Skeletal muscle tissue (tissue), 3 donors: ENCODE measurements at regions not wholly inside any gene's neighbourhood (a gene's known extent, or its start where the extent isn't known, plus 50 kb on each side); places are given as distances from the start of the nearest gene placed in this dataset.
"Not testable (repeated sequence)": the region's sequence is repeated elsewhere in the genome, so short reads cannot be mapped to it uniquely, and the experiment has no call there.

Source experiments
- H3K27ac ChIP-seq: one replicate; pipeline ENCODE4 v1.7.0; 2013; ENCODE audit warnings: mild to moderate bottlenecking, low read depth, low read length, inconsistent platforms
- H3K27me3 ChIP-seq, 3 donors: one replicate each; pipeline ENCODE4 v1.7.0; 2013; ENCODE audit warnings: low read length in 3 of 3; ENCODE audit not compliant: control insufficient read depth in 3 of 3, insufficient read depth in 3 of 3
- H3K36me3 ChIP-seq, 3 donors: one replicate each; pipeline ENCODE4 v1.7.0; 2013; ENCODE audit warnings: low read length in 3 of 3; ENCODE audit not compliant: control insufficient read depth in 3 of 3, insufficient read depth in 3 of 3
- H3K4me1 ChIP-seq, 3 donors: one replicate each; pipeline ENCODE4 v1.7.0; 2013; ENCODE audit warnings: low read length in 3 of 3, mild to moderate bottlenecking in 3 of 3; ENCODE audit not compliant: control insufficient read depth in 3 of 3, insufficient read depth in 3 of 3
- H3K4me3 ChIP-seq, 3 donors: one replicate each; pipeline ENCODE4 v1.7.0; 2013; ENCODE audit warnings: low read length in 3 of 3
- H3K9ac ChIP-seq, 3 donors: one replicate each; pipeline ENCODE4 v1.7.0; 2013; ENCODE audit warnings: low read length in 3 of 3, mild to moderate bottlenecking in 3 of 3, moderate library complexity in 2 of 3, low read depth in 1 of 3
- H3K9me3 ChIP-seq, 3 donors: one replicate each; pipeline ENCODE4 v1.7.0; 2013; ENCODE audit warnings: low read length in 3 of 3; ENCODE audit not compliant: control insufficient read depth in 3 of 3
- donor health status: Osteomylitis.

- no peak overlapping the region for H3K27ac ChIP-seq
These were observed 127.0 kb upstream of the MROH9 start for GRCh38 chr1:170808216-170808885.

GRCh38 chr1:170811013-170811412, 124.3 kb upstream of the MROH9 start:
- H3K27ac ChIP-seq, H3K27me3 ChIP-seq, H3K9me3 ChIP-seq, H3K36me3 ChIP-seq, H3K4me1 ChIP-seq, H3K9ac ChIP-seq, H3K4me3 ChIP-seq: not testable (repeated sequence)

More at GRCh38 chr1:170808216-170808885, 127.0 kb upstream of the MROH9 start:
- H3K27me3 ChIP-seq, result no peaks in the 10 kb centered on the region
- H3K36me3 ChIP-seq, result no peaks in the 10 kb centered on the region
- H3K4me3 ChIP-seq, result no peak overlapping the region
- H3K9me3 ChIP-seq, result no peaks in the 10 kb centered on the region
- no peaks in the 10 kb centered on the region for H3K4me1 ChIP-seq
- no peak overlapping the region for H3K9ac ChIP-seq

- Histone ChIP-seq H3K4me1 (no peaks in the 10 kb centered on the region), H3K36me3 (no peaks in the 10 kb centered on the region), H3K27ac (no peak overlapping the region)
These were observed 115.6 kb upstream of the MROH9 start for GRCh38 chr1:170819781-170820180.

DNA sequence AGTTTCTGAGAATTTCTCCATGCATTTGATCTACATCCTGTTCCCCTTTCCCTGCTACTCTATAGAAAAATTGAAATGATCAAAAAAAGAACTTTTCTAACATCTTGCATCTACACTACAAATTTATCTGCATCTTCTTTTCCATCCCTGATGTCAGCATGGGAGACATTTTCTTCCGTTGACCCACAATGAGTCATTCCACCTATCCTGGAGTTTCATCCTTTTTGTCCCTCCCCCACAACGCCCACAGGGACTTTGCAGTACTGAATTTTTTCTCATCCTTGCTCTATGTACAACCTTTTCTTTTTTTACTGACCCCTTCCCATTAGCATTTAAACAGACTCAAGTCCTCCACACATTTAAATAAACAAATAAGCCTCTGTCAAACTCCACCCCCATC, 112.2 kb upstream of the MROH9 start:
- Histone ChIP-seq H3K9me3 (no peaks in the 10 kb centered on the region), H3K4me3 (no peak overlapping the region), H3K27ac (no peak overlapping the region), H3K36me3 (no peaks in the 10 kb centered on the region), H3K4me1 (no peaks in the 10 kb centered on the region), H3K27me3 (no peaks in the 10 kb centered on the region), H3K9ac (no peak overlapping the region)

More at GRCh38 chr1:170819781-170820180, 115.6 kb upstream of the MROH9 start:
- H3K9ac ChIP-seq, result no peak overlapping the region
- H3K9me3 ChIP-seq, result no peaks in the 10 kb centered on the region
- no peak overlapping the region for H3K4me3 ChIP-seq
- H3K27me3 ChIP-seq, result no peaks in the 10 kb centered on the region

GRCh38 chr1:170831276-170831675, 104.1 kb upstream of the MROH9 start:
- no peak overlapping the region for H3K4me3 ChIP-seq

DNA sequence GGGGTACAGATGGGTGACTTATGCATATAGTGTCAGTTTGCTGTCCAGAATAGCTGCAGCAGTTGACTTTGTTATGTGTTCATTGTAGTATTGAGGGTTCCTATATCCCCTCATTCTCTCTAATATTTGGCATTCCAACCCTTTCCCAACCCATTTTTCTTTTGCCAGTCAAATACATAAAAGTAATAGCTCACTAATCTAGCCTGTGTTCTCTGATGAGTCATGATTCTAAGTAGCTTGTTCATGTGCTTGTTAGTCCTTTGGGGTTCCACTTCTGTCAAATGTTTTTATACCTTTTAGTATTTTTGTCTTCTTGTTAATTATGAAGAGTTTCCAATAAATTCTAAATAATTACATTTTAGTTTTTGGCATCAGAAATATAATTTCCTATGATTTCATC, 99.2 kb upstream of the MROH9 start:
- no peaks in the 10 kb centered on the region for H3K36me3 ChIP-seq
- no peak overlapping the region for H3K9ac ChIP-seq
- H3K4me3 ChIP-seq, result no peak overlapping the region
- no peaks in the 10 kb centered on the region for H3K4me1 ChIP-seq
- H3K27me3 ChIP-seq, result no peaks in the 10 kb centered on the region
- no peaks in the 10 kb centered on the region for H3K9me3 ChIP-seq
- H3K27ac ChIP-seq, result no peak overlapping the region

More at GRCh38 chr1:170831276-170831675, 104.1 kb upstream of the MROH9 start:
- Histone ChIP-seq H3K9me3 (no peaks in the 10 kb centered on the region), H3K36me3 (no peaks in the 10 kb centered on the region), H3K27ac (no peak overlapping the region), H3K9ac (no peak overlapping the region), H3K27me3 (no peaks in the 10 kb centered on the region), H3K4me1 (no peaks in the 10 kb centered on the region)

GRCh38 chr1:170840371-170840770, 95.0 kb upstream of the MROH9 start:
- Histone ChIP-seq H3K27me3 (no peaks in the 10 kb centered on the region), H3K4me3 (no peak overlapping the region), H3K4me1 (no peaks in the 10 kb centered on the region), H3K9me3 (no peaks in the 10 kb centered on the region), H3K27ac (no peak overlapping the region), H3K9ac (no peak overlapping the region), H3K36me3 (no peaks in the 10 kb centered on the region)

DNA sequence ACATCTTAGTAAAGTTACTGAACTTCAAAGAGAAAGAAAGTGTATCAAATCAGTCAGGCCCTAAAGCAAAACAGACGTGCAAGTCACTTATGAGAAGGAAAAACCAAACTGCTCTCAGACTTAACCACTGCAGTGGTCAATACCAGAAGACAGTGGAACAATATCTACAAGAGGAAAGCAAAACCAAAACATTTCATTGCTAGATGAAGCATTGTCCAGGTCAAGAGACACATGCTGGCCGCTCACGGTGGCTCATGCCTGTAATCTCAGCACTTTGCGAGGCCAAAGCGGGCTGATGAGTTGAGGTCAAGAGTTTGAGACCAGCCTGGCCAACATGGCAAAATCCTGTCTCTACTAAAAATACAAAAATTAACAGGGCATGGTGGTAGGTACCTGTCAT, 82.0 kb upstream of the MROH9 start:
- H3K4me1 ChIP-seq, result no peaks in the 10 kb centered on the region
- no peak overlapping the region for H3K27ac ChIP-seq
- H3K27me3 ChIP-seq, result no peaks in the 10 kb centered on the region
- no peak overlapping the region for H3K4me3 ChIP-seq
- no peaks in the 10 kb centered on the region for H3K36me3 ChIP-seq
- H3K9ac ChIP-seq, result no peak overlapping the region
- no peaks in the 10 kb centered on the region for H3K9me3 ChIP-seq

DNA sequence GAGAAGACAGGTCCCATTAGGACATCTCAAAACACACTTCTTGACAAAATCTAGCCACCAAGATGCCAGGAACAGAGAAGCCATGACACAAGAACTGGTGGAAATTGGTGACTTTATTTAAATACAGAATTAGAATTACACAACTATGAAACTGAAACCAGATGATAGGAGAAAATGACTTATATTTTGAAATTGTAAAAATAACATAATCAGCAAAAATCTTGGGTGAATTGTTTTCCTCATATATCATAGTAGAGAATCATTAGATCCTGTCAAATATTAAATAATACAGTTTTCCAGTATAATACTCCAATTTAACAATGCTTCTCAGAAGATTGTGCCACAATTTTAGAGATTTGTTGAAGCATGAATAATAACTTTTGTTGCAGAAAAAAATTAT, 81.5 kb upstream of the MROH9 start:
- Histone ChIP-seq H3K27me3 (no peaks in the 10 kb centered on the region), H3K9ac (no peak overlapping the region), H3K36me3 (no peaks in the 10 kb centered on the region), H3K9me3 (no peaks in the 10 kb centered on the region), H3K27ac (no peak overlapping the region), H3K4me3 (no peak overlapping the region), H3K4me1 (no peaks in the 10 kb centered on the region)

DNA sequence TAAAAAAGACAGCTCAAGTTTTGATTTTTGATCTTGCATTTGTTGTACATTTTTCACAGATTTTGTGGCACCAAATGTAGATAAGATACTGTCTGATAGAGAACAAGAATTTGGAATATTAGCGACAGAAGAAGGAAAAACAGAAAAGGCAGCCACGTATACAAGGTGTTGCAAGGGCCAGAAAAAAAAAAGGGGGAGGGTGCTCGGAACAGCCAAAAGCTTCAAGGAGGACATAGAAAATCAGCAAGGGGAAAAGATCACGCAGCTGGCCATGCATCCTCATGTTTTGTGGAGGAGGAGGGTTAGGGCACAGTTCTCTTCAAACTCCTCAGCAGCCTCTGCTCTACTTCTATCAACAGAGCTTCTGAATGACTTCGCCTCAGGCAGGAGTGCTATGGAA, 80.7 kb upstream of the MROH9 start:
- Histone ChIP-seq H3K4me1 (no peaks in the 10 kb centered on the region), H3K27ac (no peak overlapping the region), H3K27me3 (no peaks in the 10 kb centered on the region), H3K4me3 (no peak overlapping the region), H3K9me3 (no peaks in the 10 kb centered on the region), H3K36me3 (no peaks in the 10 kb centered on the region), H3K9ac (no peak overlapping the region)
